ENCODE measurements at regions not wholly inside any gene's neighbourhood (a gene's known extent, or its start where the extent isn't known, plus 50 kb on each side); places are given as distances from the start of the nearest gene placed in this dataset.

- no peak for DNase-seq (ENCODE audit: low spot score)
- no peak overlapping the region for H3K27ac ChIP-seq
- TF ChIP-seq CTCF (conservative IDR thresholded peaks at IDR 0.05; ENCODE audit: low read depth): no peak
- POLR2A ChIA-PET (ENCODE audit: low non-redundant PET): no interaction called here
- CTCF ChIA-PET: interaction anchor here (0.6 kb wide), 2 partner anchors 11 kb away, joined by 3 to 4 read pairs; no protein-coding TSS in a partner anchor
Measured at GRCh38 chr7:25753837-25754236, 398.2 kb upstream of the NFE2L3 start.

- no peak for TF ChIP-seq CTCF (conservative IDR thresholded peaks at IDR 0.05; ENCODE audit: low read depth)
- no peak for DNase-seq (ENCODE audit: low spot score)
- H3K27ac ChIP-seq: no peak overlapping the region
- CTCF ChIA-PET: interaction anchor here (0.6 kb wide), 1 partner anchor 10 kb away, joined by 4 read pairs; no protein-coding TSS in a partner anchor
- POLR2A ChIA-PET (ENCODE audit: low non-redundant PET): no interaction called here
Measured at GRCh38 chr7:25754333-25754732, 397.7 kb upstream of the NFE2L3 start.

GRCh38 chr7:25754751-25755150 lies 397.2 kb upstream of the NFE2L3 start:
- no peak overlapping the region for H3K27ac ChIP-seq
- TF ChIP-seq CTCF (conservative IDR thresholded peaks at IDR 0.05; ENCODE audit: low read depth): no peak
- no peak for DNase-seq (ENCODE audit: low spot score)
- ChIA-PET CTCF (no interaction called here), POLR2A (ENCODE audit: low non-redundant PET) (no interaction called here)

- DNase-seq (ENCODE audit: low spot score): no peak
- TF ChIP-seq CTCF (conservative IDR thresholded peaks at IDR 0.05; ENCODE audit: low read depth): no peak
- no peak overlapping the region for H3K27ac ChIP-seq
- POLR2A ChIA-PET (ENCODE audit: low non-redundant PET): no interaction called here
- CTCF ChIA-PET: no interaction called here
Measured at GRCh38 chr7:25756601-25757000, 395.4 kb upstream of the NFE2L3 start.

- DNase-seq (ENCODE audit: low spot score): peak; percentile 33
- ChIA-PET POLR2A (ENCODE audit: low non-redundant PET) (interaction anchor here (0.5 kb wide), 1 partner anchor 38 kb away, joined by 4 read pairs; no protein-coding TSS in a partner anchor), CTCF (no interaction called here)
- TF ChIP-seq CTCF (conservative IDR thresholded peaks at IDR 0.05; ENCODE audit: low read depth): no peak
- H3K27ac ChIP-seq: no peak overlapping the region
Measured at GRCh38 chr7:25758559-25758958, 393.4 kb upstream of the NFE2L3 start.

GRCh38 chr7:25759286-25759685 lies 392.7 kb upstream of the NFE2L3 start:
- no peak for DNase-seq (ENCODE audit: low spot score)
- CTCF ChIA-PET: interaction anchor here (0.5 kb wide), 1 partner anchor 46 kb away, joined by 4 read pairs; no protein-coding TSS in a partner anchor
- no peak for TF ChIP-seq CTCF (conservative IDR thresholded peaks at IDR 0.05; ENCODE audit: low read depth)
- no peak overlapping the region for H3K27ac ChIP-seq
- POLR2A ChIA-PET (ENCODE audit: low non-redundant PET): no interaction called here

GRCh38 chr7:25759748-25760147 lies 392.2 kb upstream of the NFE2L3 start:
- ChIA-PET CTCF (interaction anchor here (0.5 kb wide), 1 partner anchor 46 kb away, joined by 4 read pairs; no protein-coding TSS in a partner anchor), POLR2A (ENCODE audit: low non-redundant PET) (no interaction called here)
- no peak for DNase-seq (ENCODE audit: low spot score)
- no peak overlapping the region for H3K27ac ChIP-seq
- no peak for TF ChIP-seq CTCF (conservative IDR thresholded peaks at IDR 0.05; ENCODE audit: low read depth)

All from RWPE1 (cell line).